ENCODE measurements at regions not wholly inside any gene's neighbourhood (a gene's known extent, or its start where the extent isn't known, plus 50 kb on each side); places are given as distances from the start of the nearest gene placed in this dataset.
"Not testable (repeated sequence)": the region's sequence is repeated elsewhere in the genome, so short reads cannot be mapped to it uniquely, and the experiment has no call there.

DNA sequence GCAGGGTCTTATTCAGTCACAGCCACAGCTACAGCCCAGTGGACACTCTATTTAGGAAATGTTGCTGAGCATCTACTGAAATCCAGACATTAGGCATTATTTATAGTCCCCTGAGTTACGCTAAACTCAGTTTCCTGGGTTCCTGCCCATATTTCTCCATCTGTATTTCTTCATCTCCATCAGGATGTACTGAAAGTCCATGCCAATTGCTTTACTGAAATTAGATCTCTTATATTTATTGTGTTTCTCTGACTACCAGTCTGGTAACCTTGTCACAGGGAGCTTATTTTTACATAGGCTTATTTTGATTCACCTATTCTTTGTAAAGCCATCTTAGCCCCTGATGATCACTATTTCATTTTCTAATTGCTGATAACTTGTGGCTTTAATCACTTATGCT, 223.9 kb downstream of the TLE3 start:
- TF ChIP-seq EP300 (IDR thresholded peaks at IDR 0.05) = no peak
- TF ChIP-seq, protein P1, sequence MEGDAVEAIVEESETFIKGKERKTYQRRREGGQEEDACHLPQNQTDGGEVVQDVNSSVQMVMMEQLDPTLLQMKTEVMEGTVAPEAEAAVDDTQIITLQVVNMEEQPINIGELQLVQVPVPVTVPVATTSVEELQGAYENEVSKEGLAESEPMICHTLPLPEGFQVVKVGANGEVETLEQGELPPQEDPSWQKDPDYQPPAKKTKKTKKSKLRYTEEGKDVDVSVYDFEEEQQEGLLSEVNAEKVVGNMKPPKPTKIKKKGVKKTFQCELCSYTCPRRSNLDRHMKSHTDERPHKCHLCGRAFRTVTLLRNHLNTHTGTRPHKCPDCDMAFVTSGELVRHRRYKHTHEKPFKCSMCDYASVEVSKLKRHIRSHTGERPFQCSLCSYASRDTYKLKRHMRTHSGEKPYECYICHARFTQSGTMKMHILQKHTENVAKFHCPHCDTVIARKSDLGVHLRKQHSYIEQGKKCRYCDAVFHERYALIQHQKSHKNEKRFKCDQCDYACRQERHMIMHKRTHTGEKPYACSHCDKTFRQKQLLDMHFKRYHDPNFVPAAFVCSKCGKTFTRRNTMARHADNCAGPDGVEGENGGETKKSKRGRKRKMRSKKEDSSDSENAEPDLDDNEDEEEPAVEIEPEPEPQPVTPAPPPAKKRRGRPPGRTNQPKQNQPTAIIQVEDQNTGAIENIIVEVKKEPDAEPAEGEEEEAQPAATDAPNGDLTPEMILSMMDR (IDR thresholded peaks at IDR 0.05) = no peak
- no peak for TF ChIP-seq POLR2A (IDR thresholded peaks at IDR 0.05)
- 70 to 78% (median 75%) methylated on average over 1 of the region's 1 CpG for WGBS, 3 donors
- Histone ChIP-seq H3K4me3 (no peak overlapping the region), H3K9me3 (no peaks in the 10 kb centered on the region), H3K27ac (no peak overlapping the region), H3K27me3 (no peaks in the 10 kb centered on the region), H3K4me1 (ENCODE audit: insufficient read depth) (peaks cover 2% of the 10 kb centered on the region), H3K36me3 (no peaks in the 10 kb centered on the region)
- intact Hi-C loops (cut with DNase I) = no loop called here
- no peak for DNase-seq

DNA sequence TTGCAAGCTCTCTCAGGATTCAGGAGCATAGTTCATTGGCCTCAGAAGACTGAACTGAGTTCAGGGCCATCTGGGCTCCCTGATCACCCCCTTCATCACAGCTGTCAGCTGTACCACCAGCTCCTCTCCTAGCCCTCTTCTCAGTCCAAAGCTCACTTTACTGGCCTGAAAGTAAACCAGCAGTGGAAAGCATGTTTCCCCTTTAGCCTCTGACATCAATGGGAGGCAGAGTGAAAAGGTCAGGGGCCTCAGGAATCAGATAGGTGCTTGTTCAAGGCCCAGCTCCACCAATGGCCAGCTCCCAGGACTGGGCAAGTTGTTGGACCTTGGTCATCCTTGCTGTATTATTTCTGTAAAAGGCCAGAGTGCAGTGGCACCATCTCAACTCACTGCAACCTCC, 223.4 kb downstream of the TLE3 start:
- peaks cover 2% of the 10 kb centered on the region for H3K4me1 ChIP-seq (ENCODE audit: insufficient read depth)
- intact Hi-C loops (cut with DNase I) = no loop called here
- H3K4me3 ChIP-seq = no peak overlapping the region
- TF ChIP-seq EP300 (IDR thresholded peaks at IDR 0.05) (no peak), POLR2A (IDR thresholded peaks at IDR 0.05) (no peak)
- TF ChIP-seq, protein P1 (IDR thresholded peaks at IDR 0.05) = no peak
- H3K27me3 ChIP-seq = no peaks in the 10 kb centered on the region
- no peaks in the 10 kb centered on the region for H3K9me3 ChIP-seq
- H3K27ac ChIP-seq = no peak overlapping the region
- DNase-seq = no peak
- H3K36me3 ChIP-seq = no peaks in the 10 kb centered on the region

DNA sequence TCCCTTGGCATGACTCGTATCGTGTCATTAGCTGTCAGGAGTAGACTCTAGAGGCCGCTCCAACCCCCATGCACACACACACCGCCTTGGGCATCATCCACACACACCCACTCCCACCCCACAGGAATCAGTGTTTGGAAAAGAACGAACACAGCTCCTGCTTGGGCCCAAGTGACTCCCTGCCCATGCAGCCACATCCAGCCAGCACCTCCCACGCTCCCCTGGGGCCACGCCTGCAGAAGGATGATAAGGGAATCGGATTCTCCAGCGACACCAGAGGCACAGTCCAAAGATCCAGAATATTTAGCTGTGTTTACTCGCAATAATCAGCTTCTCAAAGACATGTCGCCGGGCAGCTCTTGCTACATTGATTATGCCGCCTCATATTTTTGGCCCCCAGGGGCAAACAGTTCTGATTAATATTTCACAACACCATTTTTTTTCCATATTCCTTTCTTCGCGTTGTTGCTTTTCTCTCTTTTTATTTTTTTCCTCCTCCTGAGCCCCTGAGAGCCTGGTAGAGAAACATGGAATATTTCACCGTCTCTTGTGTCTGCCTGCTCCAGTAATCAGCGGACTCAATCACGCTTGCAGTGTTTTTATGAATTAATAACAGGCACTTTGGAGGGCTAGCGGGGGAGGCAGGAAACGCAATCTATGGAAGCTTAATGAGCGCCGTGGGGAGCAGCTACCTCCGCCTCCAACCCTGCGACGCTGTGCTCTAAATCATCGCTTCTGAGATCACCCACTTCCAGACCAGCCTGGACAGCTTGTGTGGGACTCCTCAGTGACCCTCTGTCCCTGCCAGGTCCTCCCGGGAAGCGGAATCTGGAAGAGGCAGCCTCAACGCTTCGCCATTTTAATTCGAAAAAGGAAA, 221.4 kb downstream of the TLE3 start:
- intact Hi-C loops (cut with DNase I) = no loop called here
- no peak overlapping the region for H3K27ac ChIP-seq
- H3K27me3 ChIP-seq = no peaks in the 10 kb centered on the region
- no peak for DNase-seq
- no peaks in the 10 kb centered on the region for H3K36me3 ChIP-seq
- peaks cover 2% of the 10 kb centered on the region for H3K4me1 ChIP-seq (ENCODE audit: insufficient read depth)
- 17 to 25% (median 20%) methylated on average over 31 of the region's 31 CpGs for WGBS, 3 donors
- no peak overlapping the region for H3K4me3 ChIP-seq
- TF ChIP-seq, protein P1 (IDR thresholded peaks at IDR 0.05) = no peak
- TF ChIP-seq POLR2A (IDR thresholded peaks at IDR 0.05) (no peak), EP300 (IDR thresholded peaks at IDR 0.05) (no peak)
- H3K9me3 ChIP-seq = no peaks in the 10 kb centered on the region

DNA sequence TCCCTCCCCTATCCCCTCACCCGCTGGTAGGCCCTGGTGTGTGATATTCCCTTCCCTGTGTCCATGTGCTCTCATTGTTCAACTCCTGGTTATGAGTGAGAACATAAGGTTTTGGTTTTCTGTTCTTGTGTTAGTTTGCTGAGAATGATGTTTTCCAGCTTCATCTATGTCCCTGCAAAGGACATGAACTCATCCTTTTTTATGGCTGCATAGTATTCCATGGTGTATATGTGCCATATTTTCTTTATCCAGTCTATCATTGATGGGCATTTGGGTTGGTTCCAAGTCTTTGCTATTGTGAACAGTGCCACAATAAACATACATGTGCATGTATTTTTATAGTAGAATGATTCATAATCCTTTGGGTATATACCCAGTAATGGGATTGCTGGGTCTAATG, 217.8 kb downstream of the TLE3 start:
- WGBS, 3 donors = 97 to 100% (median 100%) methylated on average over 1 of the region's 1 CpG
- H3K36me3 ChIP-seq; H3K27me3 ChIP-seq; DNase-seq; H3K4me1 ChIP-seq (ENCODE audit: insufficient read depth); H3K27ac ChIP-seq; H3K9me3 ChIP-seq; H3K4me3 ChIP-seq; intact Hi-C loops (cut with DNase I): not testable (repeated sequence)

DNA sequence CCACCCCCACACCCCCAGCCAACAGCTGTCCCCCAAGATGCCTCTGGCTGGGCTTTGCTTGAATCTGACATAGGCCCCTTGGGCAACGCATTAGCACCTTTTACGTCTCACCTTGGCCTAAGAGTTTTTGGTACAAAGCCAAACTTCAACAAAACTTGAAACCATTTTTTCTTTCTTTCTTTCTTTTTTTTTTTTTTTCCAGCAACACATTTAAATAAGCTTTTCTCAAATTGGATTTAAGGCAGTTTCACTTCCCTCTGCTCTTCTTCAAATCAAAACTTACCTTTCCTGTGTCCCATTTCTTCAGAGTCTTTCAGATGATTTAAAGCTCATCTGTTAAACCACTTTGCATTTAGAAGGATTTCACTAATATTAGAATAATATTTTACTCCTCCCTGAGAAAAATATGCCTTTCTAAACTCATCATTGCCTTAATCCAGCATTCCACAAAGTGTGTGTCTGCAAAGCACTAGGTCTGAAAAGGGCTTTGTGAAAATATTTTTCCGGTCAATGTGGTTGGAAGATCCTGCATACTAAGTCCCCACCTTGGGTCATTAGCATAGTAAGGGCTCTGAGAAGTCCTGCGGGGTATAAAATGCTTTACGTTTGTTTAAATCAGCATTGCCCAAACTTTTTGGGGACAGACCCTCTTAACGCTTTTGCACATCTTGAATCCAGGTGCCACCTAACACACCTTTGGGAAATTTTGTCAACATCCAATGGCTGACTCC, 217.0 kb downstream of the TLE3 start:
- TF ChIP-seq EP300 (IDR thresholded peaks at IDR 0.05) = no peak
- no peak for TF ChIP-seq POLR2A (IDR thresholded peaks at IDR 0.05)
- TF ChIP-seq, protein P1 (IDR thresholded peaks at IDR 0.05) = no peak
- H3K4me1 ChIP-seq (ENCODE audit: insufficient read depth) = peaks cover 2% of the 10 kb centered on the region
- DNase-seq = no peak
- H3K27me3 ChIP-seq = no peaks in the 10 kb centered on the region
- no peak overlapping the region for H3K4me3 ChIP-seq
- intact Hi-C loops (cut with DNase I) = no loop called here
- H3K27ac ChIP-seq = no peak overlapping the region
- 92 to 95% (median 92%) methylated on average over 6 of the region's 6 CpGs for WGBS, 3 donors
- no peaks in the 10 kb centered on the region for H3K36me3 ChIP-seq
- H3K9me3 ChIP-seq = no peaks in the 10 kb centered on the region
